ENCODE measurements at regions not wholly inside any gene's neighbourhood (a gene's known extent, or its start where the extent isn't known, plus 50 kb on each side); places are given as distances from the start of the nearest gene placed in this dataset.
"Not testable (repeated sequence)": the region's sequence is repeated elsewhere in the genome, so short reads cannot be mapped to it uniquely, and the experiment has no call there.

- H3K27me3 Mint-ChIP-seq (ENCODE audit: low read depth, poor library complexity), result not testable (repeated sequence)
Measured at GRCh38 chr1:146535575-146535974, 306.8 kb upstream of the NOTCH2NLA start.

GRCh38 chr1:146530958-146531357, 302.1 kb upstream of the NOTCH2NLA start:
- not testable (repeated sequence) for DNase-seq; H3K27ac Mint-ChIP-seq; H3K4me3 Mint-ChIP-seq; H3K36me3 Mint-ChIP-seq (ENCODE audit: low read depth); H3K4me1 Mint-ChIP-seq; H3K27me3 Mint-ChIP-seq (ENCODE audit: low read depth, poor library complexity); H3K9me3 Mint-ChIP-seq

More at GRCh38 chr1:146535575-146535974, 306.8 kb upstream of the NOTCH2NLA start:
- DNase-seq; H3K9me3 Mint-ChIP-seq; H3K4me1 Mint-ChIP-seq; H3K4me3 Mint-ChIP-seq; H3K27ac Mint-ChIP-seq; H3K36me3 Mint-ChIP-seq (ENCODE audit: low read depth): not testable (repeated sequence)

- H3K4me1 Mint-ChIP-seq; H3K36me3 Mint-ChIP-seq (ENCODE audit: low read depth); H3K27ac Mint-ChIP-seq; H3K9me3 Mint-ChIP-seq; DNase-seq; H3K27me3 Mint-ChIP-seq (ENCODE audit: low read depth, poor library complexity); H3K4me3 Mint-ChIP-seq: not testable (repeated sequence)
Measured at GRCh38 chr1:146522812-146523211, 294.0 kb upstream of the NOTCH2NLA start.

GRCh38 chr1:146522345-146522744, 293.5 kb upstream of the NOTCH2NLA start:
- H3K4me1 Mint-ChIP-seq; H3K9me3 Mint-ChIP-seq; H3K36me3 Mint-ChIP-seq (ENCODE audit: low read depth); H3K4me3 Mint-ChIP-seq; H3K27me3 Mint-ChIP-seq (ENCODE audit: low read depth, poor library complexity); DNase-seq; H3K27ac Mint-ChIP-seq: not testable (repeated sequence)

GRCh38 chr1:146521804-146522203, 293.0 kb upstream of the NOTCH2NLA start:
- not testable (repeated sequence) for H3K9me3 Mint-ChIP-seq; H3K36me3 Mint-ChIP-seq (ENCODE audit: low read depth); H3K27me3 Mint-ChIP-seq (ENCODE audit: low read depth, poor library complexity); H3K4me1 Mint-ChIP-seq; H3K4me3 Mint-ChIP-seq; H3K27ac Mint-ChIP-seq; DNase-seq

GRCh38 chr1:146513754-146514153, 284.9 kb upstream of the NOTCH2NLA start:
- H3K27ac Mint-ChIP-seq; H3K4me1 Mint-ChIP-seq; H3K27me3 Mint-ChIP-seq (ENCODE audit: low read depth, poor library complexity); DNase-seq; H3K4me3 Mint-ChIP-seq; H3K9me3 Mint-ChIP-seq; H3K36me3 Mint-ChIP-seq (ENCODE audit: low read depth): not testable (repeated sequence)

- H3K4me3 Mint-ChIP-seq; H3K27me3 Mint-ChIP-seq (ENCODE audit: low read depth, poor library complexity): not testable (repeated sequence)
Measured at GRCh38 chr1:146511047-146511777, 282.4 kb upstream of the NOTCH2NLA start.

GRCh38 chr1:146510248-146510983, 281.6 kb upstream of the NOTCH2NLA start:
- H3K4me3 Mint-ChIP-seq, H3K9me3 Mint-ChIP-seq, DNase-seq: not testable (repeated sequence)

More at GRCh38 chr1:146511047-146511777, 282.4 kb upstream of the NOTCH2NLA start:
- not testable (repeated sequence) for H3K9me3 Mint-ChIP-seq; H3K4me1 Mint-ChIP-seq; H3K27ac Mint-ChIP-seq; H3K36me3 Mint-ChIP-seq (ENCODE audit: low read depth); DNase-seq

GRCh38 chr1:146504121-146504520, 275.3 kb upstream of the NOTCH2NLA start:
- H3K36me3 Mint-ChIP-seq (ENCODE audit: low read depth); H3K9me3 Mint-ChIP-seq; H3K4me3 Mint-ChIP-seq; H3K27me3 Mint-ChIP-seq (ENCODE audit: low read depth, poor library complexity); DNase-seq; H3K4me1 Mint-ChIP-seq; H3K27ac Mint-ChIP-seq: not testable (repeated sequence)

More at GRCh38 chr1:146510248-146510983, 281.6 kb upstream of the NOTCH2NLA start:
- H3K27me3 Mint-ChIP-seq (ENCODE audit: low read depth, poor library complexity); H3K27ac Mint-ChIP-seq; H3K36me3 Mint-ChIP-seq (ENCODE audit: low read depth); H3K4me1 Mint-ChIP-seq: not testable (repeated sequence)

- H3K27me3 Mint-ChIP-seq (ENCODE audit: low read depth, poor library complexity); H3K9me3 Mint-ChIP-seq; H3K36me3 Mint-ChIP-seq (ENCODE audit: low read depth); H3K4me1 Mint-ChIP-seq; DNase-seq; H3K4me3 Mint-ChIP-seq; H3K27ac Mint-ChIP-seq: not testable (repeated sequence)
Measured at GRCh38 chr1:146487555-146487954, 258.7 kb upstream of the NOTCH2NLA start.

- DNase-seq; H3K27me3 Mint-ChIP-seq (ENCODE audit: low read depth, poor library complexity); H3K36me3 Mint-ChIP-seq (ENCODE audit: low read depth); H3K27ac Mint-ChIP-seq; H3K9me3 Mint-ChIP-seq; H3K4me3 Mint-ChIP-seq; H3K4me1 Mint-ChIP-seq: not testable (repeated sequence)
Measured at GRCh38 chr1:146487155-146487554, 258.3 kb upstream of the NOTCH2NLA start.

- not testable (repeated sequence) for H3K27me3 Mint-ChIP-seq (ENCODE audit: low read depth, poor library complexity); H3K4me1 Mint-ChIP-seq; H3K9me3 Mint-ChIP-seq; H3K27ac Mint-ChIP-seq; H3K4me3 Mint-ChIP-seq; H3K36me3 Mint-ChIP-seq (ENCODE audit: low read depth); DNase-seq
Measured at GRCh38 chr1:146486300-146487014, 257.6 kb upstream of the NOTCH2NLA start.

GRCh38 chr1:146484195-146484594, 255.4 kb upstream of the NOTCH2NLA start:
- not testable (repeated sequence) for H3K4me3 Mint-ChIP-seq, H3K9me3 Mint-ChIP-seq, H3K27ac Mint-ChIP-seq

GRCh38 chr1:146479188-146479587, 250.4 kb upstream of the NOTCH2NLA start:
- not testable (repeated sequence) for H3K9me3 Mint-ChIP-seq; DNase-seq; H3K27ac Mint-ChIP-seq; H3K36me3 Mint-ChIP-seq (ENCODE audit: low read depth); H3K4me3 Mint-ChIP-seq; H3K27me3 Mint-ChIP-seq (ENCODE audit: low read depth, poor library complexity)
- H3K4me1 Mint-ChIP-seq, result peaks cover 14% of the 10 kb centered on the region

More at GRCh38 chr1:146484195-146484594, 255.4 kb upstream of the NOTCH2NLA start:
- DNase-seq; H3K4me1 Mint-ChIP-seq; H3K27me3 Mint-ChIP-seq (ENCODE audit: low read depth, poor library complexity); H3K36me3 Mint-ChIP-seq (ENCODE audit: low read depth): not testable (repeated sequence)

Measured in nephron progenitor cell (in vitro differentiated cells).